ENCODE measurements at regions not wholly inside any gene's neighbourhood (a gene's known extent, or its start where the extent isn't known, plus 50 kb on each side); places are given as distances from the start of the nearest gene placed in this dataset.

- intact Hi-C loops (cut with DNase I; ENCODE audit: low total_unique reads): no loop called here
- WGBS, 5 donors: 91 to 100% (median 94%) methylated on average over 1 of the region's 1 CpG
- DNase-seq: no peak
- Histone ChIP-seq H3K4me3 (no peak overlapping the region), H3K36me3 (no peaks in the 10 kb centered on the region), H3K4me1 (peaks cover 0 to 6% (median 2%) of the 10 kb centered on the region in 6 donors), H3K9me3 (no peaks in the 10 kb centered on the region), H3K27me3 (replicated peaks in 1 of 7) (no peaks in the 10 kb centered on the region), H3K27ac (no peak overlapping the region)
- TF ChIP-seq POLR2A (IDR thresholded peaks at IDR 0.05) (no peak), POLR2AphosphoS5 (IDR thresholded peaks at IDR 0.05) (no peak)
- TF ChIP-seq, protein P1, sequence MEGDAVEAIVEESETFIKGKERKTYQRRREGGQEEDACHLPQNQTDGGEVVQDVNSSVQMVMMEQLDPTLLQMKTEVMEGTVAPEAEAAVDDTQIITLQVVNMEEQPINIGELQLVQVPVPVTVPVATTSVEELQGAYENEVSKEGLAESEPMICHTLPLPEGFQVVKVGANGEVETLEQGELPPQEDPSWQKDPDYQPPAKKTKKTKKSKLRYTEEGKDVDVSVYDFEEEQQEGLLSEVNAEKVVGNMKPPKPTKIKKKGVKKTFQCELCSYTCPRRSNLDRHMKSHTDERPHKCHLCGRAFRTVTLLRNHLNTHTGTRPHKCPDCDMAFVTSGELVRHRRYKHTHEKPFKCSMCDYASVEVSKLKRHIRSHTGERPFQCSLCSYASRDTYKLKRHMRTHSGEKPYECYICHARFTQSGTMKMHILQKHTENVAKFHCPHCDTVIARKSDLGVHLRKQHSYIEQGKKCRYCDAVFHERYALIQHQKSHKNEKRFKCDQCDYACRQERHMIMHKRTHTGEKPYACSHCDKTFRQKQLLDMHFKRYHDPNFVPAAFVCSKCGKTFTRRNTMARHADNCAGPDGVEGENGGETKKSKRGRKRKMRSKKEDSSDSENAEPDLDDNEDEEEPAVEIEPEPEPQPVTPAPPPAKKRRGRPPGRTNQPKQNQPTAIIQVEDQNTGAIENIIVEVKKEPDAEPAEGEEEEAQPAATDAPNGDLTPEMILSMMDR (IDR thresholded peaks at IDR 0.05 in 8 of 11, conservative IDR thresholded peaks at IDR 0.05 in 3 of 11): no peak
Measured at GRCh38 chr6:119431799-119432198, 82.2 kb upstream of the MAN1A1 start.

DNA sequence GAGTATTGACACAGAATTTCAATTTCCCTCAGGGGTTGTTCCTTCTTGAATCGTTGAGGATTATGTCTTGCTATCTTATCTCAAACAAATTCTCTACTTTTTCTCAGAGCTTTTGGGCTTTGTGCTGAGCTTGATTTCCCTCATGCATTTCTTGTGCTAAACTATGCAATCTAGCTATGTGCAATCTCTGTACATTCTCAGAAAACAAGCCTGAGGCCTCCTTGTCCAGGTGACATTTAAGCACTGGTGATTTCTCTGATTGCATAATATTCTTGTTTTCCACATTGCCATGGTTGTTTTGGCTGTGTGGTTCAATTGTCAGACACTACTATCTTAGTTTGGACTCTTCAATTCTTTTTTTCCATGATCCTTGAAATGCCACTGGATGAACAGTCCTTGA is 81.2 kb upstream of the MAN1A1 start:
- no peaks in the 10 kb centered on the region for H3K27me3 ChIP-seq (replicated peaks in 1 of 7)
- no peak overlapping the region for H3K4me3 ChIP-seq
- H3K27ac ChIP-seq: no peak overlapping the region
- no peaks in the 10 kb centered on the region for H3K36me3 ChIP-seq
- no peaks in the 10 kb centered on the region for H3K4me1 ChIP-seq
- no peak for DNase-seq
- 87 to 94% (median 90%) methylated on average over 1 of the region's 1 CpG for WGBS, 5 donors
- TF ChIP-seq, protein P1 (IDR thresholded peaks at IDR 0.05 in 8 of 11, conservative IDR thresholded peaks at IDR 0.05 in 3 of 11): no peak
- TF ChIP-seq POLR2A (IDR thresholded peaks at IDR 0.05): no peak
- TF ChIP-seq POLR2AphosphoS5 (IDR thresholded peaks at IDR 0.05): no peak
- no peaks in the 10 kb centered on the region for H3K9me3 ChIP-seq
- intact Hi-C loops (cut with DNase I; ENCODE audit: low total_unique reads): no loop called here

- H3K27ac ChIP-seq: no peak overlapping the region
- intact Hi-C loops (cut with DNase I; ENCODE audit: low total_unique reads): no loop called here
- TF ChIP-seq POLR2AphosphoS5 (IDR thresholded peaks at IDR 0.05) (no peak), POLR2A (IDR thresholded peaks at IDR 0.05) (no peak)
- TF ChIP-seq, protein P1 (IDR thresholded peaks at IDR 0.05 in 8 of 11, conservative IDR thresholded peaks at IDR 0.05 in 3 of 11): no peak
- H3K27me3 ChIP-seq (replicated peaks in 1 of 7): no peaks in the 10 kb centered on the region
- no peak overlapping the region for H3K4me3 ChIP-seq
- H3K4me1 ChIP-seq: no peaks in the 10 kb centered on the region
- no peak for DNase-seq
- no peaks in the 10 kb centered on the region for H3K36me3 ChIP-seq
- H3K9me3 ChIP-seq: peaks cover 0 to 11% (median 1%) of the 10 kb centered on the region in 8 donors
Measured at GRCh38 chr6:119428633-119429032, 79.1 kb upstream of the MAN1A1 start.

GRCh38 chr6:119426619-119427018 is 77.1 kb upstream of the MAN1A1 start:
- H3K36me3 ChIP-seq: no peaks in the 10 kb centered on the region
- H3K4me1 ChIP-seq: no peaks in the 10 kb centered on the region
- H3K27ac ChIP-seq: no peak overlapping the region
- H3K27me3 ChIP-seq (replicated peaks in 1 of 7): no peaks in the 10 kb centered on the region
- no peak for TF ChIP-seq POLR2AphosphoS5 (IDR thresholded peaks at IDR 0.05)
- no peak for TF ChIP-seq POLR2A (IDR thresholded peaks at IDR 0.05)
- TF ChIP-seq, protein P1 (IDR thresholded peaks at IDR 0.05 in 8 of 11, conservative IDR thresholded peaks at IDR 0.05 in 3 of 11): no peak
- 94 to 99% (median 96%) methylated on average over 3 of the region's 3 CpGs for WGBS, 5 donors
- peaks cover 0 to 27% (median 17%) of the 10 kb centered on the region in 8 donors for H3K9me3 ChIP-seq
- H3K4me3 ChIP-seq: no peak overlapping the region
- intact Hi-C loops (cut with DNase I; ENCODE audit: low total_unique reads): no loop called here
- no peak for DNase-seq

Measured in spleen (tissue), 11 donors.